ENCODE measurements at regions not wholly inside any gene's neighbourhood (a gene's known extent, or its start where the extent isn't known, plus 50 kb on each side); places are given as distances from the start of the nearest gene placed in this dataset.

GRCh38 chr18:27276886-27277285, 91.8 kb upstream of the CHST9 start:
- DNase-seq (ENCODE audit: low spot score): no peak
- Mint-ChIP-seq H3K27me3 (ENCODE audit: insufficient read depth, low read depth) (peaks cover 3% of the 10 kb centered on the region), H3K4me3 (no peak overlapping the region), H3K36me3 (no peaks in the 10 kb centered on the region), H3K27ac (no peak overlapping the region), H3K4me1 (peaks cover 2% of the 10 kb centered on the region), H3K9me3 (peaks cover 3% of the 10 kb centered on the region)
- Histone ChIP-seq H3K27me3 (no peaks in the 10 kb centered on the region), H3K9ac (no peak overlapping the region), H3K36me3 (no peaks in the 10 kb centered on the region), H3K79me2 (ENCODE audit: low read depth) (no peaks in the 10 kb centered on the region), H2AFZ (replicated peaks) (no peak overlapping the region), H3F3A (ENCODE audit: low read depth) (no peaks in the 10 kb centered on the region), H3K4me1 (no peaks in the 10 kb centered on the region), H4K20me1 (ENCODE audit: low read depth) (no peaks in the 10 kb centered on the region), H3K27ac (no peak overlapping the region), H3K4me2 (no peak overlapping the region), H3K9me3 (ENCODE audit: low read depth) (no peaks in the 10 kb centered on the region), H3K4me3 (no peak overlapping the region)
- TF ChIP-seq, protein P1, sequence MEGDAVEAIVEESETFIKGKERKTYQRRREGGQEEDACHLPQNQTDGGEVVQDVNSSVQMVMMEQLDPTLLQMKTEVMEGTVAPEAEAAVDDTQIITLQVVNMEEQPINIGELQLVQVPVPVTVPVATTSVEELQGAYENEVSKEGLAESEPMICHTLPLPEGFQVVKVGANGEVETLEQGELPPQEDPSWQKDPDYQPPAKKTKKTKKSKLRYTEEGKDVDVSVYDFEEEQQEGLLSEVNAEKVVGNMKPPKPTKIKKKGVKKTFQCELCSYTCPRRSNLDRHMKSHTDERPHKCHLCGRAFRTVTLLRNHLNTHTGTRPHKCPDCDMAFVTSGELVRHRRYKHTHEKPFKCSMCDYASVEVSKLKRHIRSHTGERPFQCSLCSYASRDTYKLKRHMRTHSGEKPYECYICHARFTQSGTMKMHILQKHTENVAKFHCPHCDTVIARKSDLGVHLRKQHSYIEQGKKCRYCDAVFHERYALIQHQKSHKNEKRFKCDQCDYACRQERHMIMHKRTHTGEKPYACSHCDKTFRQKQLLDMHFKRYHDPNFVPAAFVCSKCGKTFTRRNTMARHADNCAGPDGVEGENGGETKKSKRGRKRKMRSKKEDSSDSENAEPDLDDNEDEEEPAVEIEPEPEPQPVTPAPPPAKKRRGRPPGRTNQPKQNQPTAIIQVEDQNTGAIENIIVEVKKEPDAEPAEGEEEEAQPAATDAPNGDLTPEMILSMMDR (IDR thresholded peaks at IDR 0.05): no peak
- no peak for TF ChIP-seq EZH2 (IDR thresholded peaks at IDR 0.05)
- no peak for TF ChIP-seq EZH2phosphoT487 (IDR thresholded peaks at IDR 0.05)

DNA sequence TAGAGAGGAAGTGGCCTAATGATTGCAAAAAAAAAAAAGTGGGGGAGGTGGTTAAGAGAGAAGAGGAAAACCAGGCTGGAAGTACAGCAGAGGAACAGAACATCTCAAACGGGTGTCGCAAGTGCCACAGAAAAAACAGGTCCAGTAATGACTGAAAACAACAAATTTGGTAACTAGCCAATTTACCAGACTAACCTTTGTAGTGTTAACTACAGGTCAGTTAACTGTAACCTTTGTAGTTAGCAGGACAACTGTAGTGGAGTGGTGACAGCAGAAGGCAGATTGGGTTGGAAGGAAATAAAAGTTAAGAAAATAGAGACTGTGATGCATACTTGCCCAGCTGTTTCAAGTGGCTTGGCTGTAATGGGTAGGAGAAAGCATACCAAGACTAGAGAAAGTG, 91.4 kb upstream of the CHST9 start:
- Mint-ChIP-seq H3K4me1 (peaks cover 2% of the 10 kb centered on the region), H3K27ac (no peak overlapping the region), H3K27me3 (ENCODE audit: insufficient read depth, low read depth) (peaks cover 3% of the 10 kb centered on the region), H3K9me3 (peaks cover 5% of the 10 kb centered on the region), H3K36me3 (no peaks in the 10 kb centered on the region), H3K4me3 (no peak overlapping the region)
- Histone ChIP-seq H3K4me2 (no peak overlapping the region), H3K4me1 (no peaks in the 10 kb centered on the region), H3K36me3 (no peaks in the 10 kb centered on the region), H3K79me2 (ENCODE audit: low read depth) (no peaks in the 10 kb centered on the region), H3K4me3 (no peak overlapping the region), H3K27ac (no peak overlapping the region), H3F3A (ENCODE audit: low read depth) (no peaks in the 10 kb centered on the region), H2AFZ (replicated peaks) (no peak overlapping the region), H3K27me3 (no peaks in the 10 kb centered on the region), H3K9me3 (ENCODE audit: low read depth) (no peaks in the 10 kb centered on the region), H4K20me1 (ENCODE audit: low read depth) (no peaks in the 10 kb centered on the region), H3K9ac (no peak overlapping the region)
- no peak for DNase-seq (ENCODE audit: low spot score)
- TF ChIP-seq EZH2 (IDR thresholded peaks at IDR 0.05): no peak
- TF ChIP-seq, protein P1 (IDR thresholded peaks at IDR 0.05): no peak

GRCh38 chr18:27274901-27275300, 89.8 kb upstream of the CHST9 start:
- no peak for DNase-seq (ENCODE audit: low spot score)
- no peak overlapping the region for H3K4me3 ChIP-seq
- H3K27me3 Mint-ChIP-seq (ENCODE audit: insufficient read depth, low read depth): peaks cover 3% of the 10 kb centered on the region
- H3K9ac ChIP-seq: no peak overlapping the region
- no peak overlapping the region for H3K4me3 Mint-ChIP-seq
- TF ChIP-seq EZH2 (IDR thresholded peaks at IDR 0.05): no peak
- no peak for TF ChIP-seq EZH2phosphoT487 (IDR thresholded peaks at IDR 0.05)
- TF ChIP-seq, protein P1 (IDR thresholded peaks at IDR 0.05): no peak
- H3K27ac ChIP-seq: no peak overlapping the region
- no peak overlapping the region for H3K27ac Mint-ChIP-seq
- H3K27me3 ChIP-seq: no peaks in the 10 kb centered on the region
- H4K20me1 ChIP-seq (ENCODE audit: low read depth): no peaks in the 10 kb centered on the region
- no peak overlapping the region for H3K4me2 ChIP-seq
- no peaks in the 10 kb centered on the region for H3K79me2 ChIP-seq (ENCODE audit: low read depth)
- no peaks in the 10 kb centered on the region for H3K36me3 Mint-ChIP-seq
- H3K9me3 ChIP-seq (ENCODE audit: low read depth): no peaks in the 10 kb centered on the region
- H3F3A ChIP-seq (ENCODE audit: low read depth): no peaks in the 10 kb centered on the region
- no peak overlapping the region for H2AFZ ChIP-seq (replicated peaks)
- peaks cover 10% of the 10 kb centered on the region for H3K9me3 Mint-ChIP-seq
- H3K4me1 Mint-ChIP-seq: peaks cover 2% of the 10 kb centered on the region
- H3K4me1 ChIP-seq: no peaks in the 10 kb centered on the region
- no peaks in the 10 kb centered on the region for H3K36me3 ChIP-seq

DNA sequence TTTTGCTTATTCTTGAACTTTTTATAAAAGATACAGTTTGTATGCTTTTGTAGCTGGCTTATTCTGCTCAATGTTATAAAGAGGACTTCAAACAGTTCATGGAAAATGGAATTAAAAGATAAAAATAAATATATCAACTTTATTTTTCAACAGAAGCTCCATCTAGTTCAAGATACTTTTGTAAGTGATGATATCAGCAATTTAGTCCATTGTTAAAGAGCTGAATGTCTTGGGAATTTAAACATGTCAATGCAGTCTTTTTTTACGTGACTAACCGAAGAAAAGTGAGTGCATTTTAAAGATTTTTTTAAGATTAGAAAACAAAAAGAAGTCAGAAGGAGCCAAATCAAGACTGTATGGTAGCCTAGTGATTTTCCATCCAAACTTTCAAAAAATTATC, 85.4 kb upstream of the CHST9 start:
- no peak overlapping the region for H3K4me3 Mint-ChIP-seq
- Histone ChIP-seq H3K36me3 (no peaks in the 10 kb centered on the region), H3K4me2 (no peak overlapping the region), H3K9ac (no peak overlapping the region), H3K4me3 (no peak overlapping the region), H3F3A (ENCODE audit: low read depth) (no peaks in the 10 kb centered on the region), H3K9me3 (ENCODE audit: low read depth) (no peaks in the 10 kb centered on the region), H3K27ac (no peak overlapping the region), H3K79me2 (ENCODE audit: low read depth) (no peaks in the 10 kb centered on the region), H4K20me1 (ENCODE audit: low read depth) (no peaks in the 10 kb centered on the region), H3K4me1 (no peaks in the 10 kb centered on the region), H2AFZ (replicated peaks) (no peak overlapping the region), H3K27me3 (no peaks in the 10 kb centered on the region)
- no peak for DNase-seq (ENCODE audit: low spot score)
- H3K4me1 Mint-ChIP-seq: no peaks in the 10 kb centered on the region
- no peak overlapping the region for H3K27ac Mint-ChIP-seq
- TF ChIP-seq EZH2phosphoT487 (IDR thresholded peaks at IDR 0.05): no peak
- no peak for TF ChIP-seq EZH2 (IDR thresholded peaks at IDR 0.05)
- TF ChIP-seq, protein P1 (IDR thresholded peaks at IDR 0.05): no peak
- no peaks in the 10 kb centered on the region for H3K27me3 Mint-ChIP-seq (ENCODE audit: insufficient read depth, low read depth)
- peaks cover 7% of the 10 kb centered on the region for H3K9me3 Mint-ChIP-seq
- H3K36me3 Mint-ChIP-seq: no peaks in the 10 kb centered on the region
